ENCODE measurements at regions not wholly inside any gene's neighbourhood (a gene's known extent, or its start where the extent isn't known, plus 50 kb on each side); places are given as distances from the start of the nearest gene placed in this dataset.

- H3K9me3 Mint-ChIP-seq, result no peaks in the 10 kb centered on the region
- no peak for DNase-seq
- H3K27me3 Mint-ChIP-seq, result peaks cover 5% of the 10 kb centered on the region
- Histone ChIP-seq H3K9me3 (ENCODE audit: control insufficient read depth in 1 of 2, insufficient read depth in 1 of 2, low read length in 2 of 2) (no peaks in the 10 kb centered on the region), H3K27me3 (ENCODE audit: control insufficient read depth in 1 of 2, insufficient read depth in 2 of 2, low read length in 2 of 2) (no peaks in the 10 kb centered on the region), H3K4me1 (ENCODE audit: insufficient read depth, low read length) (no peaks in the 10 kb centered on the region), H3K4me3 (ENCODE audit: low read length) (no peak overlapping the region), H3K27ac (ENCODE audit: low read depth in 1 of 2, low read length in 2 of 2) (no peak overlapping the region), H3K36me3 (ENCODE audit: insufficient read depth, low read length) (no peaks in the 10 kb centered on the region)
- CTCF ChIA-PET, result no interaction called here
- intact Hi-C loops (cut with DNase I, micrococcal nuclease), result loop anchor here in 1 of 2 experiments (10.0 kb wide), 1 partner anchor 1577 kb away; no protein-coding TSS in a partner anchor
- H3K36me3 Mint-ChIP-seq (ENCODE audit: low read depth), result no peaks in the 10 kb centered on the region
- POLR2A ChIA-PET, result no interaction called here
- H3K4me1 Mint-ChIP-seq (ENCODE audit: low read depth), result no peaks in the 10 kb centered on the region
- no peak overlapping the region for H3K4me3 Mint-ChIP-seq
- H3K27ac Mint-ChIP-seq, result no peak overlapping the region
- ATAC-seq (ENCODE audit: poor library complexity), result no peak
- no peak for TF ChIP-seq CTCF (IDR thresholded peaks at IDR 0.05)
Measured at GRCh38 chr14:56498112-56498511, 81.5 kb upstream of the TMEM260 start.

GRCh38 chr14:56501909-56502530 is 77.6 kb upstream of the TMEM260 start:
- POLR2A ChIA-PET, result no interaction called here
- H3K27me3 Mint-ChIP-seq, result peaks cover 23% of the 10 kb centered on the region
- no peaks in the 10 kb centered on the region for H3K4me1 Mint-ChIP-seq (ENCODE audit: low read depth)
- no peak overlapping the region for H3K4me3 ChIP-seq (ENCODE audit: low read length)
- H3K4me3 Mint-ChIP-seq, result no peak overlapping the region
- H3K4me1 ChIP-seq (ENCODE audit: insufficient read depth, low read length), result no peaks in the 10 kb centered on the region
- intact Hi-C loops (cut with DNase I, micrococcal nuclease), result no loop called here
- TF ChIP-seq CTCF (IDR thresholded peaks at IDR 0.05), result no peak
- H3K9me3 ChIP-seq (ENCODE audit: control insufficient read depth in 1 of 2, insufficient read depth in 1 of 2, low read length in 2 of 2), result no peaks in the 10 kb centered on the region
- peaks cover 0 to 6% of the 10 kb centered on the region in 2 experiments for H3K27me3 ChIP-seq (ENCODE audit: control insufficient read depth in 1 of 2, insufficient read depth in 2 of 2, low read length in 2 of 2)
- H3K27ac Mint-ChIP-seq, result no peak overlapping the region
- DNase-seq, result no peak
- H3K9me3 Mint-ChIP-seq, result no peaks in the 10 kb centered on the region
- H3K36me3 ChIP-seq (ENCODE audit: insufficient read depth, low read length), result no peaks in the 10 kb centered on the region
- H3K36me3 Mint-ChIP-seq (ENCODE audit: low read depth), result no peaks in the 10 kb centered on the region
- CTCF ChIA-PET, result no interaction called here
- no peak for ATAC-seq (ENCODE audit: poor library complexity)
- H3K27ac ChIP-seq (ENCODE audit: low read depth in 1 of 2, low read length in 2 of 2), result no peak overlapping the region

- no peak for ATAC-seq (ENCODE audit: poor library complexity)
- Histone ChIP-seq H3K27ac (ENCODE audit: low read depth in 1 of 2, low read length in 2 of 2) (no peak overlapping the region), H3K4me1 (ENCODE audit: insufficient read depth, low read length) (no peaks in the 10 kb centered on the region), H3K9me3 (ENCODE audit: control insufficient read depth in 1 of 2, insufficient read depth in 1 of 2, low read length in 2 of 2) (no peaks in the 10 kb centered on the region), H3K36me3 (ENCODE audit: insufficient read depth, low read length) (no peaks in the 10 kb centered on the region), H3K4me3 (ENCODE audit: low read length) (no peak overlapping the region), H3K27me3 (ENCODE audit: control insufficient read depth in 1 of 2, insufficient read depth in 2 of 2, low read length in 2 of 2) (peaks cover 0 to 6% of the 10 kb centered on the region in 2 experiments)
- H3K27me3 Mint-ChIP-seq, result peaks cover 18% of the 10 kb centered on the region
- no peak for DNase-seq
- ChIA-PET POLR2A (no interaction called here), CTCF (no interaction called here)
- no peak for TF ChIP-seq CTCF (IDR thresholded peaks at IDR 0.05)
- no peaks in the 10 kb centered on the region for H3K4me1 Mint-ChIP-seq (ENCODE audit: low read depth)
- no peak overlapping the region for H3K4me3 Mint-ChIP-seq
- H3K36me3 Mint-ChIP-seq (ENCODE audit: low read depth), result no peaks in the 10 kb centered on the region
- no peaks in the 10 kb centered on the region for H3K9me3 Mint-ChIP-seq
- intact Hi-C loops (cut with DNase I, micrococcal nuclease), result no loop called here
- no peak overlapping the region for H3K27ac Mint-ChIP-seq
Measured at GRCh38 chr14:56505361-56505760, 74.2 kb upstream of the TMEM260 start.

Data from CD4-positive, alpha-beta T cell (primary cell).